Left renal pelvis (tissue), 4 donors: ENCODE measurements at regions not wholly inside any gene's neighbourhood (a gene's known extent, or its start where the extent isn't known, plus 50 kb on each side); places are given as distances from the start of the nearest gene placed in this dataset.

ENCODE experiments used
- DNase-seq, 4 donors: peaks; one replicate each; pipeline ENCODE4 v3.0.0-alpha.2; 2013; ENCODE audit warnings: low read depth in 4 of 4, low spot score in 3 of 4

GRCh38 chr10:130230036-130230435 is 93.8 kb downstream of the GLRX3 start:
- DNase-seq, result no peak

GRCh38 chr10:130230611-130231010 is 94.4 kb downstream of the GLRX3 start:
- no peak for DNase-seq

GRCh38 chr10:130231251-130231741 is 95.1 kb downstream of the GLRX3 start:
- DNase-seq, result no peak

GRCh38 chr10:130232166-130233034 is 96.2 kb downstream of the GLRX3 start:
- DNase-seq, result no peak

- DNase-seq, result no peak
These were observed 96.8 kb downstream of the GLRX3 start for GRCh38 chr10:130233035-130233360.

GRCh38 chr10:130233426-130233825 is 97.2 kb downstream of the GLRX3 start:
- no peak for DNase-seq

- no peak for DNase-seq
These were observed 98.2 kb downstream of the GLRX3 start for GRCh38 chr10:130234171-130234965.

- DNase-seq, result no peak
These were observed 100.5 kb downstream of the GLRX3 start for GRCh38 chr10:130236711-130237110.

GRCh38 chr10:130240409-130240808 is 104.2 kb downstream of the GLRX3 start:
- DNase-seq, result no peak

GRCh38 chr10:130242513-130242912 is 106.3 kb downstream of the GLRX3 start:
- no peak for DNase-seq

GRCh38 chr10:130243015-130243414 is 106.8 kb downstream of the GLRX3 start:
- DNase-seq, result no peak

GRCh38 chr10:130244031-130244927 is 108.1 kb downstream of the GLRX3 start:
- no peak for DNase-seq

GRCh38 chr10:130244928-130245495 is 108.8 kb downstream of the GLRX3 start:
- DNase-seq, result no peak

GRCh38 chr10:130246113-130246512 is 109.9 kb downstream of the GLRX3 start:
- DNase-seq, result no peak

GRCh38 chr10:130250127-130250526 is 113.9 kb downstream of the GLRX3 start:
- no peak for DNase-seq

- no peak for DNase-seq
These were observed 115.6 kb downstream of the GLRX3 start for GRCh38 chr10:130251766-130252165.

GRCh38 chr10:130254243-130254642 is 118.1 kb downstream of the GLRX3 start:
- peak; percentile 19 to 70 (median 42) for DNase-seq

GRCh38 chr10:130254662-130255061 is 118.5 kb downstream of the GLRX3 start:
- peak in 1 of 4 donors; percentile 12 for DNase-seq

- DNase-seq, result no peak
These were observed 119.6 kb downstream of the GLRX3 start for GRCh38 chr10:130255777-130256176.

GRCh38 chr10:130257897-130258296 is 121.7 kb downstream of the GLRX3 start:
- no peak for DNase-seq
